ENCODE measurements at regions not wholly inside any gene's neighbourhood (a gene's known extent, or its start where the extent isn't known, plus 50 kb on each side); places are given as distances from the start of the nearest gene placed in this dataset.

GRCh38 chr5:72562717-72563116 lies 55.5 kb upstream of the ZNF366 start:
- H4K91ac ChIP-seq (ENCODE audit: insufficient read length, low read depth, low read length), result no peak overlapping the region
- no peaks in the 10 kb centered on the region for H3K27me3 ChIP-seq (ENCODE audit: insufficient read depth, low read length)
- no peak overlapping the region for H4K8ac ChIP-seq (replicated peaks; ENCODE audit: insufficient read length, low read depth, low read length)
- no peak overlapping the region for H3K9ac ChIP-seq (ENCODE audit: extremely low read depth, insufficient read length, low read length)
- TF ChIP-seq CTCF (conservative IDR thresholded peaks at IDR 0.05), result no peak
- H3K79me1 ChIP-seq (ENCODE audit: insufficient read depth, low read depth, low read length, poor library complexity, severe bottlenecking), result no peaks in the 10 kb centered on the region
- no peak overlapping the region for H2BK12ac ChIP-seq (ENCODE audit: insufficient read length, low read depth, low read length)
- Mint-ChIP-seq H3K4me3 (no peak overlapping the region), H3K4me1 (peaks cover 28 to 29% of the 10 kb centered on the region in 2 experiments), H3K9me3 (no peaks in the 10 kb centered on the region; a peak in 2 of 5 replicates), H3K27ac (no peak overlapping the region), H3K27me3 (ENCODE audit: low read depth) (no peaks in the 10 kb centered on the region), H3K36me3 (ENCODE audit: insufficient read depth in 1 of 3, low read depth in 3 of 3) (no peaks in the 10 kb centered on the region)
- no peak overlapping the region for H2AK5ac ChIP-seq (ENCODE audit: insufficient read length, low read length)
- no peak overlapping the region for H3K4ac ChIP-seq (ENCODE audit: low read depth, low read length)
- H3K4me1 ChIP-seq (ENCODE audit: insufficient read depth, low read length), result peaks cover 7% of the 10 kb centered on the region
- no peak overlapping the region for H2AFZ ChIP-seq (ENCODE audit: low read length)
- no peak for DNase-seq
- H3K27ac ChIP-seq (ENCODE audit: insufficient read length, low read depth, low read length), result no peak overlapping the region
- no peak overlapping the region for H2BK20ac ChIP-seq (ENCODE audit: low read depth, low read length, poor library complexity, severe bottlenecking)
- H3K14ac ChIP-seq (ENCODE audit: insufficient read depth, low read length), result no peak overlapping the region
- no peak overlapping the region for H4K5ac ChIP-seq (ENCODE audit: insufficient read length, low read depth, low read length)
- H4K20me1 ChIP-seq (ENCODE audit: control insufficient read depth, insufficient read depth, insufficient read length), result no peaks in the 10 kb centered on the region
- no peaks in the 10 kb centered on the region for H3K9me3 ChIP-seq (ENCODE audit: control insufficient read depth, low read depth, low read length)
- no CpG with 5 or more reads among the region's 2 CpGs for WGBS (ENCODE audit: extremely low coverage, insufficient read length, low lambda C conversion rate)
- H3K79me2 ChIP-seq (ENCODE audit: insufficient read depth, low read length), result no peaks in the 10 kb centered on the region
- no peak overlapping the region for H2BK120ac ChIP-seq (ENCODE audit: low read depth, low read length, poor library complexity, severe bottlenecking)
- H2BK5ac ChIP-seq (ENCODE audit: insufficient read length, low read length), result no peak overlapping the region
- H3K18ac ChIP-seq (ENCODE audit: insufficient read length, low read depth, low read length), result no peak overlapping the region
- H3T11ph ChIP-seq (ENCODE audit: low read length), result no peak overlapping the region
- H3K4me2 ChIP-seq (ENCODE audit: insufficient read depth, insufficient read length, low read length), result no peak overlapping the region
- H3K23ac ChIP-seq (ENCODE audit: insufficient read length, low read depth, low read length), result no peak overlapping the region
- H3K23me2 ChIP-seq (ENCODE audit: insufficient read length, low read depth, low read length, poor library complexity, severe bottlenecking), result no peaks in the 10 kb centered on the region
- H3K56ac ChIP-seq (ENCODE audit: insufficient read length, low read depth, low read length), result no peak overlapping the region
- no peak overlapping the region for H2BK15ac ChIP-seq (ENCODE audit: low read depth, low read length)

Measured in H9 (cell line).